ENCODE measurements at regions not wholly inside any gene's neighbourhood (a gene's known extent, or its start where the extent isn't known, plus 50 kb on each side); places are given as distances from the start of the nearest gene placed in this dataset.

- no peak overlapping the region for H3K4me3 ChIP-seq (ENCODE audit: low read depth, low read length)
- no peaks in the 10 kb centered on the region for H3K36me3 ChIP-seq (ENCODE audit: control insufficient read depth, insufficient read depth, low read length)
- TF ChIP-seq, protein P1, sequence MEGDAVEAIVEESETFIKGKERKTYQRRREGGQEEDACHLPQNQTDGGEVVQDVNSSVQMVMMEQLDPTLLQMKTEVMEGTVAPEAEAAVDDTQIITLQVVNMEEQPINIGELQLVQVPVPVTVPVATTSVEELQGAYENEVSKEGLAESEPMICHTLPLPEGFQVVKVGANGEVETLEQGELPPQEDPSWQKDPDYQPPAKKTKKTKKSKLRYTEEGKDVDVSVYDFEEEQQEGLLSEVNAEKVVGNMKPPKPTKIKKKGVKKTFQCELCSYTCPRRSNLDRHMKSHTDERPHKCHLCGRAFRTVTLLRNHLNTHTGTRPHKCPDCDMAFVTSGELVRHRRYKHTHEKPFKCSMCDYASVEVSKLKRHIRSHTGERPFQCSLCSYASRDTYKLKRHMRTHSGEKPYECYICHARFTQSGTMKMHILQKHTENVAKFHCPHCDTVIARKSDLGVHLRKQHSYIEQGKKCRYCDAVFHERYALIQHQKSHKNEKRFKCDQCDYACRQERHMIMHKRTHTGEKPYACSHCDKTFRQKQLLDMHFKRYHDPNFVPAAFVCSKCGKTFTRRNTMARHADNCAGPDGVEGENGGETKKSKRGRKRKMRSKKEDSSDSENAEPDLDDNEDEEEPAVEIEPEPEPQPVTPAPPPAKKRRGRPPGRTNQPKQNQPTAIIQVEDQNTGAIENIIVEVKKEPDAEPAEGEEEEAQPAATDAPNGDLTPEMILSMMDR (IDR thresholded peaks at IDR 0.05; ENCODE audit: insufficient read depth, low read length, poor library complexity, severe bottlenecking): no peak
- no peaks in the 10 kb centered on the region for H3K27me3 ChIP-seq (ENCODE audit: control insufficient read depth, insufficient read depth, low read length)
- DNase-seq (ENCODE audit: low read depth): no peak
These were observed 480.5 kb downstream of the OTOL1 start for GRCh38 chr3:161977063-161977462.

- TF ChIP-seq, protein P1 (IDR thresholded peaks at IDR 0.05; ENCODE audit: insufficient read depth, low read length, poor library complexity, severe bottlenecking): no peak
- Histone ChIP-seq H3K4me3 (ENCODE audit: low read depth, low read length) (no peak overlapping the region), H3K27me3 (ENCODE audit: control insufficient read depth, insufficient read depth, low read length) (no peaks in the 10 kb centered on the region), H3K36me3 (ENCODE audit: control insufficient read depth, insufficient read depth, low read length) (no peaks in the 10 kb centered on the region)
- no peak for DNase-seq (ENCODE audit: low read depth)
These were observed 481.2 kb downstream of the OTOL1 start for GRCh38 chr3:161977850-161978249.

DNA sequence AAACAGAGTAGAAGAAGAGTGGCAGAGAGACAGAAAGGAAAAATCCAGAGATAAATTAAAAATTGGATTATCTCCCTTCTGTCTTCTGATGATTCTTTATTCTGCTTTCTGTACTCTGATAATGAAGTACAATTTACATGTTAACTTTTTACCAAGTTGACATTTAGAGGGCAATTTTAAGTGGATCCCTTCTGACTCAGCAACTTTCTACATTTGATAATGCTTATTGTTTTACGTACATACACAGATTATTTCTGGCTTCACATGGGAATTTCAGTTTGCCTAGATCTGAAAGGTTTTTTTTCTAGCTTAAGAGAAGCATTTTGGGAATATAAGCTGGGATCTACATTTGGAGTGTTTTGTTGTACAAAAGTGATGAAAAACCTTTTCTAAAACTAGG, 491.3 kb downstream of the OTOL1 start:
- no peaks in the 10 kb centered on the region for H3K36me3 ChIP-seq (ENCODE audit: control insufficient read depth, insufficient read depth, low read length)
- H3K4me3 ChIP-seq (ENCODE audit: low read depth, low read length): no peak overlapping the region
- no peaks in the 10 kb centered on the region for H3K27me3 ChIP-seq (ENCODE audit: control insufficient read depth, insufficient read depth, low read length)
- no peak for DNase-seq (ENCODE audit: low read depth)
- TF ChIP-seq, protein P1 (IDR thresholded peaks at IDR 0.05; ENCODE audit: insufficient read depth, low read length, poor library complexity, severe bottlenecking): no peak

GRCh38 chr3:161989012-161989411, 492.4 kb downstream of the OTOL1 start:
- no peak for DNase-seq (ENCODE audit: low read depth)
- no peaks in the 10 kb centered on the region for H3K36me3 ChIP-seq (ENCODE audit: control insufficient read depth, insufficient read depth, low read length)
- H3K4me3 ChIP-seq (ENCODE audit: low read depth, low read length): no peak overlapping the region
- TF ChIP-seq, protein P1 (IDR thresholded peaks at IDR 0.05; ENCODE audit: insufficient read depth, low read length, poor library complexity, severe bottlenecking): no peak
- no peaks in the 10 kb centered on the region for H3K27me3 ChIP-seq (ENCODE audit: control insufficient read depth, insufficient read depth, low read length)

DNA sequence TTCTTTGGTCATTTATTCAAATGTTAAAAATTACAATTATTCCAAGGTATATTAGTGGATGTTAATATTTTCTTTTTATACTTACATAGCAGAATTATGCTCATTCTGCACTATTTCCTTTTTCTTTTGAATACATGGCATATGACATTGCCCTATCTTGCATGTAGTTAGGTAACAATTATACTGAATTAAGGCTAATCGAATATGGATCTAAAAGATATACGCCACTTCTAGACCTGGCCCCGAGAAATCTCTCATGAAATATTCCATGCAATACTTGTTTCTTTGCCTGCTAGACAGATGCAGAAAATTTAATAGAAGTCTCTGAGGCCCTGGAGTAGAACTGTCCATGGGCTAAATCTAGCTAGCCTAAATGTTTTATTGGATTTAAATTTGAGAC, 493.4 kb downstream of the OTOL1 start:
- Histone ChIP-seq H3K27me3 (ENCODE audit: control insufficient read depth, insufficient read depth, low read length) (no peaks in the 10 kb centered on the region), H3K4me3 (ENCODE audit: low read depth, low read length) (no peak overlapping the region), H3K36me3 (ENCODE audit: control insufficient read depth, insufficient read depth, low read length) (no peaks in the 10 kb centered on the region)
- no peak for DNase-seq (ENCODE audit: low read depth)
- TF ChIP-seq, protein P1 (IDR thresholded peaks at IDR 0.05; ENCODE audit: insufficient read depth, low read length, poor library complexity, severe bottlenecking): no peak

GRCh38 chr3:161991901-161992540, 495.4 kb downstream of the OTOL1 start:
- Histone ChIP-seq H3K4me3 (ENCODE audit: low read depth, low read length) (no peak overlapping the region), H3K27me3 (ENCODE audit: control insufficient read depth, insufficient read depth, low read length) (no peaks in the 10 kb centered on the region), H3K36me3 (ENCODE audit: control insufficient read depth, insufficient read depth, low read length) (no peaks in the 10 kb centered on the region)
- no peak for DNase-seq (ENCODE audit: low read depth)
- TF ChIP-seq, protein P1 (IDR thresholded peaks at IDR 0.05; ENCODE audit: insufficient read depth, low read length, poor library complexity, severe bottlenecking): no peak
